K562 (cell line): ENCODE measurements at regions not wholly inside any gene's neighbourhood (a gene's known extent, or its start where the extent isn't known, plus 50 kb on each side); places are given as distances from the start of the nearest gene placed in this dataset.

Source experiments
- ATAC-seq: fragments of 200-7000 bp; cut with Tn5 transposase; 3 replicates; pipeline ENCODE4 v1.9.1; 2020; ENCODE audit warnings: moderate library complexity
- BruUV-seq: library from RNA; stranded (reverse); fragments of 400-500 nt; replicated peaks from 2 replicates; lab custom pipeline; 2021; lab: Mats Ljungman, UMichigan
- CTCF ChIA-PET: fragments of 300-600 bp; formaldehyde crosslinking; extraction: SDS; loops from one replicate; lab custom pipeline; 2021; ENCODE audit warnings: low intra/inter-chr PET ratio; lab: Yijun Ruan, JAX
- POLR2A ChIA-PET: fragments of 300-600, 350-650 bp; sonication (Branson Sonifier 250); formaldehyde crosslinking; extraction: SDS; loops from one replicate; lab custom pipeline; 2021; ENCODE audit warnings: antibody characterized with exemption, inconsistent platforms; lab: Yijun Ruan, JAX
- DNase-seq, 4 experiments: peaks; one replicate each; pipeline versions ENCODE4 v3.0.0 to v3.0.0-alpha.2; 2011 to 2018; ENCODE audit warnings: low spot score in 3 of 4, mixed read lengths in 3 of 4; ENCODE audit errors: extremely low read depth in 1 of 4
- FAIRE-seq: peaks from 2 replicates; lab custom pipeline; 2011; peaks lifted over from hg19 to GRCh38; lab: Jason Lieb, UNC
- H2AFZ ChIP-seq: 2 replicates; pipeline ENCODE4 v1.6.0; 2011; ENCODE audit warnings: low read depth, low read length, control low read depth, inconsistent platforms
- H3K27ac ChIP-seq: fragments of 200-600 bp; 3 replicates; pipeline ENCODE4 v1.8.0; 2011; ENCODE audit warnings: low read depth, mild to moderate bottlenecking, control low read depth, inconsistent platforms, low read length, moderate library complexity, mixed read lengths; ENCODE audit errors: extremely low read depth
- H3K27me3 ChIP-seq, 2 experiments: fragments of 300-600 bp in 1 of 2; 2 replicates in 1 of 2; 3 replicates in 1 of 2; pipeline versions ENCODE4 v1.6.0 to v1.8.0; 2011; ENCODE audit warnings: inconsistent platforms in 2 of 2, low read length in 2 of 2, mild to moderate bottlenecking in 1 of 2, mixed read lengths in 1 of 2, moderate library complexity in 1 of 2; ENCODE audit not compliant: control insufficient read depth in 2 of 2, insufficient read depth in 2 of 2
- H3K36me3 ChIP-seq: fragments of 300-600 bp; 3 replicates; pipeline ENCODE4 v1.8.0; 2011; ENCODE audit warnings: mild to moderate bottlenecking, low read length, inconsistent platforms; ENCODE audit not compliant: control insufficient read depth, insufficient read depth
- H3K4me1 ChIP-seq, 2 experiments: fragments of 200-600 bp in 1 of 2; replicated peaks in 1 of 2; 2 replicates in 1 of 2; 3 replicates in 1 of 2; pipeline versions ENCODE4 v1.5.1 to v1.8.0; 2011; ENCODE audit warnings: inconsistent platforms in 2 of 2, low read length in 2 of 2, mild to moderate bottlenecking in 1 of 2, mixed read lengths in 1 of 2, moderate library complexity in 1 of 2; ENCODE audit not compliant: control insufficient read depth in 2 of 2, insufficient read depth in 2 of 2
- H3K4me2 ChIP-seq: 2 replicates; pipeline ENCODE4 v1.6.1; 2011; ENCODE audit warnings: low read length, control low read depth, inconsistent platforms, mixed read lengths; ENCODE audit not compliant: insufficient read depth
- H3K4me3 ChIP-seq: fragments of 200-600 bp; sonication (generic), shearing (Covaris generic); 2 replicates; pipeline ENCODE4 v1.5.1; 2016; ENCODE audit warnings: control low read depth, inconsistent platforms
- H3K79me2 ChIP-seq: fragments of 200-600 bp; 3 replicates; pipeline ENCODE4 v1.8.0; 2011; ENCODE audit warnings: low read length, inconsistent platforms; ENCODE audit not compliant: control insufficient read depth, insufficient read depth
- H3K9ac ChIP-seq, 2 experiments: 2 replicates each; pipeline versions ENCODE4 v1.6.0 to v1.6.1; 2011; ENCODE audit warnings: low read depth in 2 of 2, low read length in 2 of 2, control low read depth in 1 of 2, inconsistent platforms in 1 of 2, mild to moderate bottlenecking in 1 of 2, mixed read lengths in 1 of 2; ENCODE audit not compliant: insufficient read depth in 1 of 2
- H3K9me1 ChIP-seq: one replicate; pipeline ENCODE4 v1.6.0; 2011; ENCODE audit warnings: inconsistent platforms, mild to moderate bottlenecking, low read length, moderate library complexity; ENCODE audit not compliant: control insufficient read depth, insufficient read depth
- H3K9me3 ChIP-seq: replicated peaks from 2 replicates; pipeline ENCODE4 v1.5.1; 2011; ENCODE audit warnings: low read depth, low read length, inconsistent platforms; ENCODE audit not compliant: control insufficient read depth, insufficient read depth
- H4K20me1 ChIP-seq: replicated peaks from 2 replicates; pipeline ENCODE4 v1.6.1; 2011; ENCODE audit warnings: low read length, inconsistent platforms, mixed read lengths; ENCODE audit not compliant: control insufficient read depth, insufficient read depth
- FOXK2 ChIP-seq, 2 experiments: fragments of 450-650 bp; IDR thresholded peaks in 1 of 2; conservative IDR thresholded peaks in 1 of 2; 2 replicates each; pipeline ENCODE4 v1.6.1; 2016; ENCODE audit warnings: low read depth in 2 of 2, mild to moderate bottlenecking in 1 of 2
- HMBOX1 ChIP-seq: sonication (generic); IDR thresholded peaks from 2 replicates; pipeline ENCODE4 v1.6.1; 2016
- HMGN3 ChIP-seq: IDR thresholded peaks from 2 replicates; pipeline ENCODE4 v1.6.1; 2011; ENCODE audit warnings: borderline replicate concordance, low read depth, mild to moderate bottlenecking, mixed read lengths, low read length; ENCODE audit not compliant: insufficient read length; ENCODE audit errors: extremely low read depth
- RCOR1 ChIP-seq, 2 experiments: IDR thresholded peaks; 2 replicates each; pipeline ENCODE4 v1.6.1; 2012; ENCODE audit warnings: low read depth in 2 of 2, low read length in 2 of 2, borderline replicate concordance in 1 of 2, improper control_type of control experiment in 1 of 2
- WGBS: fragments of 100-300 bp; shearing (Covaris generic); methylation state at CpG from one replicate; pipeline ENCODE4 v1.1.6; 2016; ENCODE audit warnings: low coverage, mixed read lengths; ENCODE audit not compliant: insufficient coverage; ENCODE audit errors: missing lambda C conversion rate; 5-methylcytosine and 5-hydroxymethylcytosine counted together
- in situ Hi-C: fragments of 300-500 bp; cut with MboI; formaldehyde crosslinking; loops from 4 replicates; pipeline ENCODE4 v1.15.0; 2018; ENCODE audit warnings: inconsistent platforms, mixed read lengths
- intact Hi-C: fragments of 100-400 bp; cut with micrococcal nuclease; formaldehyde crosslinking; loops from 2 replicates; pipeline ENCODE4 v1.14.2; 2022

GRCh38 chr12:32052212-32052713 lies 54.4 kb upstream of the BICD1 start:
- no TSS peak for BruUV-seq
- ATAC-seq (peak; percentile 9; the same call in 1 of the 3 replicates), DNase-seq (peak in 1 of 4 experiments; percentile 44), FAIRE-seq (peak; percentile 15)
- H3K79me2 ChIP-seq = no peaks in the 10 kb centered on the region
- no peak overlapping the region for H3K9ac ChIP-seq
- H3K27ac ChIP-seq = peak overlapping the region; percentile 58; the same call in 2 of the 3 replicates
- peak overlapping the region; percentile 23; the same call in 1 of the 2 replicates for H2AFZ ChIP-seq
- no peak for TF ChIP-seq FOXK2 (conservative IDR thresholded peaks at IDR 0.05 in 1 of 2, IDR thresholded peaks at IDR 0.05 in 1 of 2; ENCODE audit: low read depth in 2 of 2)
- peak; percentile 84 for TF ChIP-seq HMBOX1
- TF ChIP-seq HMGN3 = no peak
- TF ChIP-seq RCOR1 (IDR thresholded peaks at IDR 0.05; ENCODE audit: borderline replicate concordance in 1 of 2, low read depth in 2 of 2, low read length in 2 of 2) = 0 out of 4 replicates have a peak, but pooled peaks of 1 of the 2 experiments have one; percentile 6
- POLR2A ChIA-PET = interaction anchor here (0.6 to 1.2 kb wide), 3 partner anchors 24 to 99 kb away, joined by 3 to 4 read pairs (median 3); no protein-coding TSS in a partner anchor
- no peaks in the 10 kb centered on the region for H3K36me3 ChIP-seq
- H3K4me1 ChIP-seq = peaks cover 16 to 31% of the 10 kb centered on the region in 2 experiments
- H3K9me3 ChIP-seq = peaks cover 28% of the 10 kb centered on the region
- H4K20me1 ChIP-seq = no peaks in the 10 kb centered on the region
- no peak overlapping the region for H3K4me3 ChIP-seq
- H3K9me1 ChIP-seq = no peaks in the 10 kb centered on the region
- no peaks in the 10 kb centered on the region for H3K27me3 ChIP-seq
- WGBS = 16% methylated on average over 5 of the region's 5 CpGs
- CTCF ChIA-PET = no interaction called here
- intact Hi-C loops = no loop called here
- H3K4me2 ChIP-seq = no peak overlapping the region
- in situ Hi-C loops = no loop called here
